Immature natural killer cell (primary cell): ENCODE measurements at regions not wholly inside any gene's neighbourhood (a gene's known extent, or its start where the extent isn't known, plus 50 kb on each side); places are given as distances from the start of the nearest gene placed in this dataset.
A peak's percentile ranks its signal among the peaks of the same experiment; 100 is the strongest.

Source experiments
- DNase-seq, 3 donors: peaks; one replicate each; pipeline ENCODE4 v3.0.0; 2022; ENCODE audit warnings: mixed read lengths in 1 of 3
- H3K27ac Mint-ChIP-seq, 6 donors: one replicate each; pipeline ENCODE4 v1.8.0; 2020; ENCODE audit warnings: mixed read lengths in 6 of 6, mild to moderate bottlenecking in 5 of 6, inconsistent platforms in 4 of 6, moderate library complexity in 3 of 6
- H3K27me3 Mint-ChIP-seq, 3 donors: one replicate each; pipeline ENCODE4 v1.8.0; 2020 to 2021; ENCODE audit warnings: low read depth in 3 of 3, mild to moderate bottlenecking in 3 of 3, mixed read lengths in 3 of 3, moderate library complexity in 3 of 3, inconsistent platforms in 1 of 3
- H3K36me3 Mint-ChIP-seq, 3 donors: one replicate each; pipeline ENCODE4 v1.8.0; 2020; ENCODE audit warnings: mixed read lengths in 3 of 3, inconsistent platforms in 2 of 3, mild to moderate bottlenecking in 2 of 3
- H3K4me1 Mint-ChIP-seq, 2 donors: one replicate each; pipeline ENCODE4 v1.8.0; 2020; ENCODE audit warnings: inconsistent platforms in 2 of 2, mild to moderate bottlenecking in 2 of 2, mixed read lengths in 2 of 2, moderate library complexity in 1 of 2
- H3K4me3 Mint-ChIP-seq, 5 donors: one replicate each; pipeline ENCODE4 v1.8.0; 2020; ENCODE audit warnings: mild to moderate bottlenecking in 5 of 5, mixed read lengths in 5 of 5, inconsistent platforms in 3 of 5, moderate library complexity in 3 of 5
- H3K9me3 Mint-ChIP-seq, 6 donors: one replicate each; pipeline ENCODE4 v1.8.0; 2020; ENCODE audit warnings: mild to moderate bottlenecking in 6 of 6, mixed read lengths in 6 of 6, inconsistent platforms in 4 of 6, moderate library complexity in 3 of 6

GRCh38 chr12:46436747-46437146, 64.2 kb upstream of the SLC38A2 start:
- DNase-seq = no peak
- H3K4me1 Mint-ChIP-seq = no peaks in the 10 kb centered on the region
- H3K27ac Mint-ChIP-seq = no peak overlapping the region
- H3K36me3 Mint-ChIP-seq = peaks cover 0 to 4% (median 4%) of the 10 kb centered on the region in 3 donors
- H3K9me3 Mint-ChIP-seq = no peaks in the 10 kb centered on the region
- no peak overlapping the region for H3K4me3 Mint-ChIP-seq
- H3K27me3 Mint-ChIP-seq = peaks cover 0 to 7% (median 0%) of the 10 kb centered on the region in 3 donors

- no peak for DNase-seq
- H3K4me1 Mint-ChIP-seq = peaks cover 2 to 3% of the 10 kb centered on the region in 2 donors
Measured at GRCh38 chr12:46435625-46436024, 63.1 kb upstream of the SLC38A2 start.

GRCh38 chr12:46435029-46435428, 62.5 kb upstream of the SLC38A2 start:
- H3K36me3 Mint-ChIP-seq = peaks cover 0 to 4% (median 4%) of the 10 kb centered on the region in 3 donors
- peaks cover 8% of the 10 kb centered on the region in 2 donors for H3K4me1 Mint-ChIP-seq
- no peak overlapping the region for H3K4me3 Mint-ChIP-seq
- H3K9me3 Mint-ChIP-seq = no peaks in the 10 kb centered on the region
- no peak overlapping the region for H3K27ac Mint-ChIP-seq
- DNase-seq = no peak
- H3K27me3 Mint-ChIP-seq = peaks cover 0 to 7% (median 0%) of the 10 kb centered on the region in 3 donors

More at GRCh38 chr12:46435625-46436024, 63.1 kb upstream of the SLC38A2 start:
- no peak overlapping the region for H3K27ac Mint-ChIP-seq
- H3K27me3 Mint-ChIP-seq = peaks cover 0 to 7% (median 0%) of the 10 kb centered on the region in 3 donors
- H3K4me3 Mint-ChIP-seq = no peak overlapping the region
- no peaks in the 10 kb centered on the region for H3K9me3 Mint-ChIP-seq
- H3K36me3 Mint-ChIP-seq = peaks cover 0 to 4% (median 4%) of the 10 kb centered on the region in 3 donors

- no peak overlapping the region for H3K27ac Mint-ChIP-seq
- DNase-seq = no peak
- no peak overlapping the region for H3K4me3 Mint-ChIP-seq
- peaks cover 0 to 6% (median 0%) of the 10 kb centered on the region in 3 donors for H3K27me3 Mint-ChIP-seq
- peaks cover 14 to 18% of the 10 kb centered on the region in 2 donors for H3K4me1 Mint-ChIP-seq
- H3K36me3 Mint-ChIP-seq = peaks cover 0 to 4% (median 2%) of the 10 kb centered on the region in 3 donors
- H3K9me3 Mint-ChIP-seq = no peaks in the 10 kb centered on the region
Measured at GRCh38 chr12:46433829-46434228, 61.3 kb upstream of the SLC38A2 start.

GRCh38 chr12:46432325-46432724, 59.8 kb upstream of the SLC38A2 start:
- H3K4me1 Mint-ChIP-seq = peaks cover 14 to 18% of the 10 kb centered on the region in 2 donors
- peaks cover 0 to 6% (median 3%) of the 10 kb centered on the region in 3 donors for H3K36me3 Mint-ChIP-seq

GRCh38 chr12:46430340-46430948, 57.9 kb upstream of the SLC38A2 start:
- Mint-ChIP-seq H3K4me1 (peaks cover 14 to 18% of the 10 kb centered on the region in 2 donors), H3K4me3 (peak overlapping the region in 3 of 5 donors; percentile 1 to 27 (median 21)), H3K27me3 (peaks cover 0 to 3% (median 0%) of the 10 kb centered on the region in 3 donors), H3K36me3 (peaks cover 3 to 17% (median 3%) of the 10 kb centered on the region in 3 donors), H3K27ac (peak overlapping the region in 5 of 6 donors; percentile 3 to 69 (median 42)), H3K9me3 (peaks cover 0 to 2% (median 0%) of the 10 kb centered on the region in 6 donors)
- no peak for DNase-seq

More at GRCh38 chr12:46432325-46432724, 59.8 kb upstream of the SLC38A2 start:
- H3K9me3 Mint-ChIP-seq = no peaks in the 10 kb centered on the region
- H3K27me3 Mint-ChIP-seq = peaks cover 0 to 5% (median 0%) of the 10 kb centered on the region in 3 donors
- H3K4me3 Mint-ChIP-seq = no peak overlapping the region
- H3K27ac Mint-ChIP-seq = no peak overlapping the region
- no peak for DNase-seq
